GM19395 (cell line): ENCODE measurements at regions not wholly inside any gene's neighbourhood (a gene's known extent, or its start where the extent isn't known, plus 50 kb on each side); places are given as distances from the start of the nearest gene placed in this dataset.

Experiments used
- ATAC-seq: cut with Tn5 transposase; IDR thresholded peaks from one replicate; pipeline ENCODE4 v1.9.1; 2021; ENCODE audit warnings: mild to moderate bottlenecking, moderate library complexity; ENCODE audit not compliant: unreplicated experiment

DNA sequence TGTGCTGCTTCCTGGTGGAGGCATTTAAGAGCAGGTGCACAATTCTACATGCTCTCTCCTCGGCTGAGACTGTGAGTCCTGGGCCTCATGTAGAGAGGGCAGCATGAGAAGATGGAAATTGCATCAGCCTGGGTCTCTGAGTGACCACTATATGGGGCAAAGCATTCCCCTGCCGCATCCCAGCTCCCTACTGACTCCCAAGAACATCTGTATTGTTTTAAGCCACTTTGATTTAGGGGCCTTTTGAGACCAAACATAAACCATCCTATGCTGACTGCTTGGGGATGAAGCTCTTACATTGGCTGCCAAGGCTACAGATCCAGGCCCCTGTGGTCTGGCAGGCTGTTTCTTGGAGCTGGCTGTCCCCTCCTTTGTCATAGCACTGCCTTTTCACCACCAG lies 101.3 kb upstream of the TBX20 start:
- ATAC-seq, result no peak

DNA sequence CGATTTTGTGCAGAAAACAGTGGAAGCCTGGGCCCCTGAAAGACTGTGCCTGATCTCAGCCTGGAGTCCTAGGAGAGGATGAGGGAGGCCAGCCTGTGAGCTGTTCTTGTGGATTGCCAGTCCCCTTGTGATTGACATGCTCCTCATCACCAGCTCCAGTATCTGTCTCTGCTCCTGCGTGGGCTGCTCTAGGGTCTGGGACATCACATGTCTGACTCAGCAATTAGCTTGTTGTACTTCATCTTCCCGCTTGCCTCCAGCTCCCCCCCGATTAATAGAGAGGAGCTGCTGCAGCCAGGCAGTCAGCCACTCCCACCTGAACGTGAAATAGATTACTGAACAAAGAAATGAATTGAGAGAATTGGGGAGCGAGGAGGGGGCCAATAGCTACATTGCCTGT lies 99.6 kb upstream of the TBX20 start:
- no peak for ATAC-seq

DNA sequence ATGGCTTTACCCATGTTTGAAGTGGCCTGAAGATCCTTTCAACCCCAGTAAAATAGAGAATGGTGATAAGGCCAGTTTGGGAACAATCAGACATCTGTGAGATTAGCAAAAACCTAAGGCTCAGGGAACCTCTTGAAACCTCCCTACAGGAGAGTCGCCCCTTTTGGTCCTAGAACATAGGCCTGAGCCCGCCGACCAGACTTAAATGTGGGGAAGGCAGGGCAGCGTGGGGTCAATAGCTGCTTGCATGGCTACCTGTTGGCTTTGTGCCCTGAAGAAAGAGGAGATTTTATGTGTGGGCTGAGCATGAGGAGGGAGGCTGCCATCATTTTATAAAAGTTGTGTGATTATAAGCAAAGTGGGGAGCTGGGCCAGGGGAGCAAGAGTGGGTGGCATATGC lies 97.6 kb upstream of the TBX20 start:
- ATAC-seq, result no peak

DNA sequence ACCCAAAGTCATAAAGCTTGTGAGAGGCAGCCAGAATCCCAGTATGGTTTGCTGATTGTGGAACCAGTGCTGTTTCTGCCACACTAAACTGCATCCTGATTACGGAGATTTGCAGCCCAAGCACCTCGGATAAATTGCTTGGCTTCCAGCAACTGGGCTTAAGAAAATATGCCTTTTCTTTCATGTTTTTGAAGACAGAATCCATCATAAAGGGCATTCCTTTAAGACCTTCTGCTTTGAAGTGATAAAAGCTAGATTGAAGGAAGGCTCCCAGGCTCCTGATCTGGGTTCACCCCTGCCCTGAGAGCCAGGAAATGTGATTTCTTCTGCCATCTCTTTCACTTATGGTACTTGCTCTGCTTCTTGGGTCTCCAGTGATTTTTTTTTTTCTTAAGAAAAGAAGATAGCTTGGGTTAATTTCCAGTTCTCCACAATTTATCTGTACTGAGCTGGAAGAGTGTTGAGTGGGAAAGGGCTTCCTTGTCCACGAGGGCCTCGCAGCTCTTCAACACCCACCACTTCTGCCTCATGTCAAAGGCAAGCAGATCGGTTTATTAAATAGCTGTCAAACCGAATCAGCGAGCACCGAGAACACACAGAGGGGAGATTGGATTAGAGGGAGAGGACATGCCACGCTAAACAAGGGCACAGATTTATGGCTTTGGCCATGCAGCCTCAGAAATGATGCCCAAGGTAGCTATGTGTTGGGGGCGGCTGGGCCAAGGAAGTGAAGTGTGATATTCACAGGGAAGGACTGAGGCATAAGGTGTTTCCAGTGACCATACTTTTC lies 94.9 kb upstream of the TBX20 start:
- no peak for ATAC-seq

DNA sequence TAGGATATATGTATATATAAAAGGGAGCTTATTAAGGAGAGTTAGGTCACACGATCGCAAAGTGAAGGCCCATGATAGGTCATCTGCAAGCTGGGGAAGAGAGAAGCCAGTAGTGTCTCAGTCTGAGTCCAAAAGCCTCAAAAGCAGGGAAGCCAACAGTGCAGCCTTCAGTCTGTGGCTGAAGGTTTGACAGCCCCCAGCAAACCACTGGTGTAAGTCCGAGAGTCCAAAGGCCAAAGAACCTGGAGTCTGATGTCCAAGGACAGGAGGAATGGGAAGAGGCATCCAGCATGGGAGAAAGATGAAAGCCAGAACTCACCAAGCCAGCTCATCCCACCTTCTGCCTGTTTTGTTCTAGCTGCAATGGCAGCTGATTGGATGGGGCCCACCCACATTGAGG lies 88.9 kb upstream of the TBX20 start:
- ATAC-seq, result no peak

DNA sequence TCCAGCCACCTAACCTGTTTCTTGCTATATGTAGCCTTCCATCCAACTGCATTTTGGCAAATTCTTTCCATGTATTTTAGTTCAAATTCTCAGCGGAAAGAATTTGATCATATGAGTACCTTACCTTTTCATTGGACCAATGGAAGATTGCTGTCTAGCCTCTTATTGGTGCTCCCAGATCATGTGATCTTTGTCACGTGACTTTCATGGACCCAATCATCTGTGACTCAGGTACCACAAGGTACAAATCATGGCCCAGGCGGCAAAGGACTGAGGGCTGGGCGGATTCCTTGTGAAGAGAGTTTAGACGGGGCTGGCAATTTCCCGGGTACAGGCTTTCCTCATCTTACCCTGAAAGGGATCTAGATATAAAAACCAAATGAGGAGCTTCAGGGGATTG lies 85.9 kb upstream of the TBX20 start:
- no peak for ATAC-seq

DNA sequence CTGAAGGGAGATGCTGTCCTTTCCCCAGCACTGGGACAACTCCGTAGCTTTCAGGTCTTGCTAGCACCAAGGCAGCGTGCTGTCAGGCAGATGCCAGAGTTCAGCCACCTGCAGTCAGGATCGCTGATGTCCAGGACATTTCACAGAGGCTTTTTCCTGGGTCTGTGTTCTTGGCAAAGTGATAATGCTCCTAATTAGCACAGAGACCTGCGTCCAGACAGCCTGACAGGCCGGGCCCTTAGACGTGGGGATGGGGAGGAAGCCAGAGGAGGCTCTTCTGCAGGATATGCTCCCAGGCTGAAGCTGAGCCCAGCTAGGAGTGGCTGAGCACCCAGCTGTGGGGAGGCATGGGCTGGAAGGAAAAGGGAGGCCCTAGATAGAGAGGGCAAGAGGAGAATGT lies 82.5 kb upstream of the TBX20 start:
- ATAC-seq, result no peak

DNA sequence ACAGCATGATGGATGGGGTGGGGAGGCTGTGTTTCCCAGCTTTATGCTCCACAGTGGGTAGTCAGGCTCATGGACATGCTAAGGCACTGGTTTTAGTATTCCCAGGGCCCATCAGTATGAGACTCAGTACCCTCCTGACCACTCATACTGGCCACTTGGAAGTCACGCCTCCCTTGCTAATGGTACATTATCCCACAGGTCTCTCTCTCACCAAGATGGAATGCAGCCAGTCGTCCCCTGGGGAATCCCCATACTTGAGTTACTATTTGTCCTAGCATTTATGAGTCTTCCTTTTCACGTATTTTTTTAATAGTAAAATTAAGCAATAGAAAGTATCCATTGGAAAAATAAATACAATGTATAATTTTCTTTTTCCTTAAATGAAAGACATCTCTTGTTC lies 80.6 kb upstream of the TBX20 start:
- ATAC-seq, result no peak

DNA sequence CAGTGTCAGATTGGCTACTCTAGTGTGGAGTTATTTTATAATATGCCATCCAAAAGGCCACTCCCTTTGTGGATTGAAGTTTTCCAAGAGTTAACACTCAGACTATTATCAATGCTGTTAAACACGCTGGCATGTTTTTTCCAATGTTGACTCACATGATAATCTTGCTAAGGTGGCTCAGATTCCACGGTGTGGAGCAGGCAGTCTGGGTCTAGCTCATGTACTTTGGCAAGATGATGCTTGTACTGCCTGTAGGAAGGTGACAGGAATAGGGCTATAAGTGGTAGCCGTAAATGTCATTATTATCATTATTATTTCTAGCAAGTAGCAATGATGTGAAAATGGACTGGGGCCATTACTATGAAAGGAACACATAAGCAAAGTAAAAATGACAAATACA lies 79.4 kb upstream of the TBX20 start:
- no peak for ATAC-seq

DNA sequence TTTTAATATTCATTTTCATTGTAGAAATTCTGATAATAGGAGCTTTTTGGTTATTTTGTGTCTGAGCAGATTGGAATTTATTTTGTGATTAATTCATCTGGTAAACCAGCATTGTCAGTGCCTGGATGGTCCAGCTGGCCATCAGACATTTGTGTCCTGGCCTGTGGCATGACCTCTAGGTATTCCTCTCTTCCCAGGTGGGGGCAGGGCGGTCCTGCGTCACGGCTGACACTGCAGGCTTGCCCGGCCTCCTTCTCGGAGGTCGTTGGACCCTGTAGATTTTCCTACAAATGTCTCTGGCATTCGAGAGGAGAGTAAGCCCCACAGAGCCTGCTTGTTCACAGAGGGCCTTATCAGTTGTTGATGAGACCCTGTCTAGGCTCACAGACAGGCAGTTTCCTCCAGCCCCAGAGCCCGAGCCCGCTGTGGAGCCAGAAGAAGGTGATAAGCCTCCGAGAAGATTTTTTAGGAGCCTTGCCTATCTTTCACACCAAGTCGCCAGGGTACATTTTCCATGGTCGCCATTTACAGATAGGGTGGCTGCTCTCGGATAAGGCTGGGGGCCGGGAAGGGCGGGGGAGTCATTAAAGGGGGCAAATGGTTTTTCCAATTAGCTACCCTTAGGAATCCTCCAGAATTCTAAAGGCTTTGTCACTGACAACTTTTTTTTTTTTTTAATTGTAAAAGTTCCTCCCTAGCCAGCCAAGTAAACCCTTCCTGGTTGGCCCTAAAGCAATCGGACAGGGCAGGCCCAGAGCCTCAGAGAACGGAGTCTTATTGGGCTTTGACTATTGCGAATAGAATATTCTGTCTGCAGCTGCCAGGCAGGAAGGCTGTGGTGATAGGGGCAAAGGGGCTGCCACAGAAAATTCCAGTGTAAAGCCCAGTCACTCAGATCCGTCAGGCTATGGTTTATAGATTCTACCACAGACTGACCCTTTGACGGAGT lies 78.1 kb upstream of the TBX20 start:
- ATAC-seq, result no peak

DNA sequence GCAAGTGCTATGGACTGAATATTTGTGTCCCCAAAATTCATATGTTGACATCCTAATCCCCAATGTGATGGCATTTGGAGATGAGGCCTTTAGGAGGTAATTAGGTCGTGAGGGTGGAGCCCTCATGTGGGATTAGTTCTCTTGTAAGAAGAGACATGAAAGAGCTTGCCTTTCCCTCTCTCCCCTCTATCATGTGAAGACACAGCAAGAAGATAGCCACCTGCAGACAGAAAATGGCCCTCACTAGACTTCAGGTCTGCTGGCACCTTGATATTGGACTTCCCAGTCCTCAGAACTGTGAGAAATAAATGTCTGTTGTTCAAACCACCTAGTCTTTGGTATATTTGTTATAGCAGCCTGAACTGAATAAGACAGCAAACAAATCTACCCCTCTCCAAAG lies 75.1 kb upstream of the TBX20 start:
- no peak for ATAC-seq

DNA sequence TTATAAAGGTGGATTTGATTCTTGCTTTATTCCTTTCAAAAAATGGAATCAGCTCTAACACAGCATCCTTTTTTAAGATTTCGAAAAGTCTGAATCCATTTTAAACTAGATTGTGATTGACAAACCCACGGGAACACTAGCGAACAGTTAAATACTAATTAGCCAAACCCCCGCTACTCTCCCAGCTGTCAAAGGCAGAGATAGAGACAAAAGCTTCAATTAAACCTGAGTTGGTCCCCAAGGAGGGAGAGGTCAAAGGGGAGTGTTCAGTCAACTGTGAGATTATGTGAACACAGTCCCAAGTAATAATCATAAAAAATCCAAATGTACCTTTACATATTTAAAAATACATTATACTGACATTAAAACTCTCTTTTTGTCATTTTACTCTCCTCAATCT lies 65.7 kb upstream of the TBX20 start:
- no peak for ATAC-seq

DNA sequence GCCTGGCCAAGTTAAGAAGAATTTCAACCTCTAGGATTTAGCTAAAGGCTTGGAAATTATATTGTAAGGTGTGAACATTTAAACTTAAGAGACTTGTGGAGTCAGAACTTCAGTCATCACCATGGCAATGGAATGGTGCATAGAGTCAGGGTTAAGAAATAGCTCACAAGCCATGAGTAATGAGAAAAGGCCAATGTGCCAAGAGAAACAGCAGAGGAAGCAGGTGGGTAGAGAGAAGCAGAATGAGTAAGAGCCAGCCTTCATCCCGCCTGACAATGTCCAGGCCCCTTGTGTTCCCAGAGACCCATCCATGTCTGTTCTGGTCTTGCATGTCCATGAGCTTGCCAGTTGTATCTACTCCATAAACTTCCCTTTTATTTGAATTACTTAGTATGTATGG lies 62.6 kb upstream of the TBX20 start:
- ATAC-seq, result no peak

DNA sequence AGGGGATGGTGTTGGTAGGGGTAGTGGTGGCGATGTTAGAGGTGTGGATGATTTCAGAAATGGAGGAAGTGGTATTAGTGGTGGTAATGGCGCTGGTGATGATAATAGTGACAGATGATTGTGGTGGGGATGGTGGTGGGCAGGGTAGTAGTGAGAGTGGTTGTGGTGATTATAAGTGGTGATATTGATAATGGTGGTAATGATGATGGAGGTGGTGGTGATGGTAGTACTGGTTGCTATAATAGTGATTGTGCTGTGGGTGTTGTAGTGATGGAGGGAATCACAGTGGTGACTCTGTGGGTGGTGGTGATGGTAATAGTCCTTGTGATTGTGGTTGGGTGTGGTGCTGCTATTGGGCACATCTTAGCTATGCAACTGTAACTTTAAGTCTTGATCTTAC lies 61.6 kb upstream of the TBX20 start:
- no peak for ATAC-seq

DNA sequence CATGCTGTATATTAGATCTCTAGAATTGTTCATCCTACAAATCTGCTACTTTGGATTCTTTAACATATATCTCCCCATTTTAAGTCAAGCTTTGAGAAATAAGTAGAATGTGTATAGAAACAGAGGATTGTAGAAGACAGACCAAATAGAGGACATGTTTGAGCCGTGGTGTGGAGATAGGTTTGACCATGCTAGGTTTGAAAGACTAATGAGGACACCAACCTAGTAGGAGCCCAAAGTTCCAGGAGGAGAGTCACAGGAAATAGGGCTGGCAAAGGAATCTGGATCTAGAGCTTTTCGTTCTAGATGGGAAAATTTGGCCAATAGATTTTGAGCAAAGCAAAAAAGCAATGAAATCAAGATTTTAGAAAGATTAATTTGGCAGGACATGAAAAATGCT lies 60.5 kb upstream of the TBX20 start:
- ATAC-seq, result no peak

DNA sequence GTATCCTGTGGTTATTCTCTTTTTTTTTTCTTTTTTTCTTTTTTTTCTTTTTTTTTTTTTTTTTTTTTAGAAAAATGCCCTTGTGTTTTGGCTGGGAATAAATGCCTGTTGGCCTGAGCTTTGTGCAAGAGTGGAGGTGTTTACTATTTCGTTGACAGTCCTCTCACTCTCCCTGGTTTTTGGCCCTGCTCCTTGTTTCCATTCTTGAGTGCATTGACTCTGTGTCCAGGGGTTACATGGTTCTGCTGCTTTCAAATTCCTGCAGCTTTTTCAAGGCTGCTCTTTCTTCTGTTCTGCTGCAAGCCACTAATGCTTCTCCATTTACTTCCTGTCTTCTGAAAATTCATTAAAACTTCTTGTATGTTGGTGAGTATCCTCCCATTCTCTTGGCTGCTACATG lies 59.7 kb upstream of the TBX20 start:
- ATAC-seq, result no peak
